HUES48 (cell line): ENCODE measurements at regions not wholly inside any gene's neighbourhood (a gene's known extent, or its start where the extent isn't known, plus 50 kb on each side); places are given as distances from the start of the nearest gene placed in this dataset.
A peak's percentile ranks its signal among the peaks of the same experiment; 100 is the strongest.

ENCODE experiments used
- H3K27ac ChIP-seq: one replicate; pipeline ENCODE4 v1.7.0; 2013; ENCODE audit warnings: low read depth, low read length, inconsistent platforms
- H3K27me3 ChIP-seq: 2 replicates; pipeline ENCODE4 v1.6.1; 2013; ENCODE audit warnings: mild to moderate bottlenecking, low read length; ENCODE audit not compliant: control insufficient read depth, insufficient read depth
- H3K36me3 ChIP-seq: 2 replicates; pipeline ENCODE4 v1.6.1; 2013; ENCODE audit warnings: low read length; ENCODE audit not compliant: control insufficient read depth, insufficient read depth
- H3K4me1 ChIP-seq: 2 replicates; pipeline ENCODE4 v1.6.1; 2013; ENCODE audit warnings: mild to moderate bottlenecking, low read length; ENCODE audit not compliant: control insufficient read depth, insufficient read depth
- H3K4me3 ChIP-seq: 2 replicates; pipeline ENCODE4 v1.5.1; 2013; ENCODE audit warnings: mild to moderate bottlenecking, low read depth, low read length
- H3K9ac ChIP-seq: 2 replicates; pipeline ENCODE4 v1.6.1; 2013; ENCODE audit warnings: mild to moderate bottlenecking, low read depth, low read length, moderate library complexity
- H3K9me3 ChIP-seq: 2 replicates; pipeline ENCODE4 v1.6.1; 2013; ENCODE audit warnings: low read length; ENCODE audit not compliant: control insufficient read depth, insufficient read depth

GRCh38 chr16:6146356-6146755, 1048.8 kb upstream of the EEF2KMT start:
- Histone ChIP-seq H3K9ac (no peak overlapping the region), H3K27ac (no peak overlapping the region), H3K4me3 (no peak overlapping the region), H3K36me3 (no peaks in the 10 kb centered on the region), H3K9me3 (no peaks in the 10 kb centered on the region), H3K27me3 (no peaks in the 10 kb centered on the region), H3K4me1 (peaks cover 8% of the 10 kb centered on the region; the same call in 1 of the 2 replicates)

GRCh38 chr16:6144463-6144862, 1046.9 kb upstream of the EEF2KMT start:
- Histone ChIP-seq H3K36me3 (no peaks in the 10 kb centered on the region), H3K27me3 (no peaks in the 10 kb centered on the region), H3K9ac (no peak overlapping the region), H3K4me1 (peaks cover 7% of the 10 kb centered on the region; the same call in 1 of the 2 replicates), H3K9me3 (no peaks in the 10 kb centered on the region), H3K4me3 (no peak overlapping the region), H3K27ac (no peak overlapping the region)

- H3K27ac ChIP-seq: no peak overlapping the region
- no peaks in the 10 kb centered on the region for H3K36me3 ChIP-seq
- H3K4me3 ChIP-seq: no peak overlapping the region
- no peak overlapping the region for H3K9ac ChIP-seq
- no peaks in the 10 kb centered on the region for H3K4me1 ChIP-seq
- no peaks in the 10 kb centered on the region for H3K27me3 ChIP-seq
- no peaks in the 10 kb centered on the region for H3K9me3 ChIP-seq
These were observed 1045.4 kb upstream of the EEF2KMT start for GRCh38 chr16:6143020-6143419.

GRCh38 chr16:6133009-6133557, 1035.5 kb upstream of the EEF2KMT start:
- Histone ChIP-seq H3K4me1 (no peaks in the 10 kb centered on the region), H3K9ac (no peak overlapping the region), H3K9me3 (no peaks in the 10 kb centered on the region), H3K27me3 (no peaks in the 10 kb centered on the region), H3K27ac (no peak overlapping the region), H3K4me3 (no peak overlapping the region), H3K36me3 (no peaks in the 10 kb centered on the region)

GRCh38 chr16:6132121-6132520, 1034.5 kb upstream of the EEF2KMT start:
- Histone ChIP-seq H3K9me3 (no peaks in the 10 kb centered on the region), H3K27ac (no peak overlapping the region), H3K4me3 (no peak overlapping the region), H3K27me3 (no peaks in the 10 kb centered on the region), H3K4me1 (no peaks in the 10 kb centered on the region), H3K9ac (no peak overlapping the region), H3K36me3 (no peaks in the 10 kb centered on the region)

GRCh38 chr16:6131526-6132050, 1034.0 kb upstream of the EEF2KMT start:
- Histone ChIP-seq H3K9me3 (no peaks in the 10 kb centered on the region), H3K27me3 (no peaks in the 10 kb centered on the region), H3K9ac (no peak overlapping the region), H3K4me3 (no peak overlapping the region), H3K27ac (no peak overlapping the region), H3K36me3 (no peaks in the 10 kb centered on the region), H3K4me1 (no peaks in the 10 kb centered on the region)

- Histone ChIP-seq H3K36me3 (no peaks in the 10 kb centered on the region), H3K4me3 (no peak overlapping the region), H3K9me3 (no peaks in the 10 kb centered on the region), H3K27me3 (no peaks in the 10 kb centered on the region), H3K4me1 (peaks cover 30% of the 10 kb centered on the region), H3K9ac (no peak overlapping the region), H3K27ac (peak overlapping the region; percentile 46)
These were observed 1028.1 kb upstream of the EEF2KMT start for GRCh38 chr16:6125483-6126259.

- Histone ChIP-seq H3K9ac (no peak overlapping the region), H3K9me3 (no peaks in the 10 kb centered on the region), H3K27ac (peak overlapping the region; percentile 52), H3K4me1 (peaks cover 30% of the 10 kb centered on the region), H3K4me3 (no peak overlapping the region), H3K36me3 (no peaks in the 10 kb centered on the region), H3K27me3 (no peaks in the 10 kb centered on the region)
These were observed 1026.5 kb upstream of the EEF2KMT start for GRCh38 chr16:6124136-6124535.

GRCh38 chr16:6122401-6122800, 1024.8 kb upstream of the EEF2KMT start:
- H3K4me3 ChIP-seq: no peak overlapping the region
- H3K4me1 ChIP-seq: peaks cover 30% of the 10 kb centered on the region
- no peak overlapping the region for H3K9ac ChIP-seq
- no peaks in the 10 kb centered on the region for H3K27me3 ChIP-seq
- H3K36me3 ChIP-seq: no peaks in the 10 kb centered on the region
- no peaks in the 10 kb centered on the region for H3K9me3 ChIP-seq
- no peak overlapping the region for H3K27ac ChIP-seq

GRCh38 chr16:6114691-6115090, 1017.1 kb upstream of the EEF2KMT start:
- no peak overlapping the region for H3K4me3 ChIP-seq
- H3K27me3 ChIP-seq: no peaks in the 10 kb centered on the region
- no peak overlapping the region for H3K27ac ChIP-seq
- no peak overlapping the region for H3K9ac ChIP-seq
- H3K4me1 ChIP-seq: peaks cover 9% of the 10 kb centered on the region
- H3K36me3 ChIP-seq: no peaks in the 10 kb centered on the region
- no peaks in the 10 kb centered on the region for H3K9me3 ChIP-seq

GRCh38 chr16:6113749-6114148, 1016.2 kb upstream of the EEF2KMT start:
- Histone ChIP-seq H3K27ac (no peak overlapping the region), H3K27me3 (no peaks in the 10 kb centered on the region), H3K36me3 (no peaks in the 10 kb centered on the region), H3K4me1 (peaks cover 9% of the 10 kb centered on the region), H3K9me3 (no peaks in the 10 kb centered on the region), H3K4me3 (no peak overlapping the region), H3K9ac (no peak overlapping the region)
